IMR-90 (cell line): ENCODE measurements at regions not wholly inside any gene's neighbourhood (a gene's known extent, or its start where the extent isn't known, plus 50 kb on each side); places are given as distances from the start of the nearest gene placed in this dataset.

Experiments used
- ATAC-seq: fragments of 200-7000 bp; cut with Tn5 transposase; 2 replicates; pipeline ENCODE4 v1.9.1; 2020; ENCODE audit warnings: low read depth, mild to moderate bottlenecking, moderate library complexity
- BruUV-seq: library from RNA; stranded (reverse); fragments of 400-500 nt; replicated peaks from 2 replicates; lab custom pipeline; 2021; lab: Mats Ljungman, UMichigan
- CTCF ChIA-PET: fragments of 300-600 bp; formaldehyde crosslinking; extraction: SDS; loops from one replicate; lab custom pipeline; 2021; ENCODE audit warnings: antibody characterized with exemption; lab: Yijun Ruan, JAX
- POLR2A ChIA-PET: fragments of 300-600 bp; sonication (Branson Sonifier 250); formaldehyde crosslinking; loops from one replicate; lab custom pipeline; 2022; ENCODE audit warnings: antibody characterized with exemption; ENCODE audit not compliant: unreplicated experiment; lab: Charles Lee
- DNase-seq: peaks from one replicate; pipeline ENCODE4 v3.0.0; 2013
- H2AFZ ChIP-seq: replicated peaks from 2 replicates; pipeline ENCODE3; 2013; ENCODE audit warnings: low read length, mild to moderate bottlenecking; ENCODE audit not compliant: poor library complexity
- H2AK5ac ChIP-seq: 2 replicates; pipeline ENCODE4 v1.6.1; 2013; ENCODE audit warnings: low read depth, low read length, inconsistent platforms
- H2AK9ac ChIP-seq: replicated peaks from 2 replicates; pipeline ENCODE3; 2013; ENCODE audit warnings: mild to moderate bottlenecking, low read depth, low read length, moderate library complexity; ENCODE audit not compliant: poor library complexity
- H2BK120ac ChIP-seq: 2 replicates; pipeline ENCODE4 v1.6.1; 2013; ENCODE audit warnings: low read depth, low read length, inconsistent platforms
- H2BK15ac ChIP-seq: 3 replicates; pipeline ENCODE4 v1.6.1; 2013; ENCODE audit warnings: low read depth, low read length, inconsistent platforms
- H2BK20ac ChIP-seq: 2 replicates; pipeline ENCODE4 v1.6.1; 2013; ENCODE audit warnings: low read depth, mild to moderate bottlenecking, inconsistent platforms, low read length, moderate library complexity
- H2BK5ac ChIP-seq: 2 replicates; pipeline ENCODE4 v1.6.1; 2013; ENCODE audit warnings: mild to moderate bottlenecking, low read depth, low read length, inconsistent platforms; ENCODE audit not compliant: poor library complexity, severe bottlenecking
- H3K14ac ChIP-seq: replicated peaks from 2 replicates; pipeline ENCODE4 v1.6.1; 2013; ENCODE audit warnings: low read depth, low read length, inconsistent platforms
- H3K18ac ChIP-seq: 2 replicates; pipeline ENCODE4 v1.6.1; 2013; ENCODE audit warnings: low read depth, low read length, control low read depth
- H3K23ac ChIP-seq: 2 replicates; pipeline ENCODE4 v1.6.1; 2013; ENCODE audit warnings: low read depth, low read length, inconsistent platforms
- H3K27ac ChIP-seq: 2 replicates; pipeline ENCODE4 v1.5.1; 2013; ENCODE audit warnings: mild to moderate bottlenecking, control low read depth, low read length; ENCODE audit not compliant: insufficient read depth
- H3K27me3 ChIP-seq: 2 replicates; pipeline ENCODE4 v1.6.1; 2013; ENCODE audit warnings: low read length; ENCODE audit not compliant: control insufficient read depth, insufficient read depth
- H3K36me3 ChIP-seq: 2 replicates; pipeline ENCODE4 v1.6.1; 2013; ENCODE audit warnings: low read length, mixed read lengths; ENCODE audit not compliant: control insufficient read depth, insufficient read depth
- H3K4ac ChIP-seq: 2 replicates; pipeline ENCODE4 v1.6.1; 2013; ENCODE audit warnings: low read depth, low read length, inconsistent platforms
- H3K4me1 ChIP-seq: 2 replicates; pipeline ENCODE4 v1.6.1; 2013; ENCODE audit warnings: low read length, mixed read lengths; ENCODE audit not compliant: control insufficient read depth, insufficient read depth
- H3K4me2 ChIP-seq: 2 replicates; pipeline ENCODE4 v1.6.1; 2013; ENCODE audit warnings: low read depth, mild to moderate bottlenecking, control low read depth, low read length, moderate library complexity
- H3K4me3 ChIP-seq: 2 replicates; pipeline ENCODE4 v1.5.1; 2013; ENCODE audit warnings: low read depth, mild to moderate bottlenecking, control low read depth, low read length, moderate library complexity; ENCODE audit not compliant: insufficient read depth
- H3K56ac ChIP-seq: 2 replicates; pipeline ENCODE4 v1.6.1; 2013; ENCODE audit warnings: low read length, inconsistent platforms; ENCODE audit not compliant: insufficient read depth; ENCODE audit errors: extremely low read depth
- H3K79me1 ChIP-seq, 2 experiments: 2 replicates each; pipeline ENCODE4 v1.6.1; 2013; ENCODE audit warnings: low read length in 2 of 2, inconsistent platforms in 1 of 2, low read depth in 1 of 2
- H3K9ac ChIP-seq: 2 replicates; pipeline ENCODE4 v1.6.1; 2013; ENCODE audit warnings: low read depth, low read length, control low read depth
- H3K9me1 ChIP-seq: 2 replicates; pipeline ENCODE4 v1.6.1; 2013; ENCODE audit warnings: low read length, inconsistent platforms; ENCODE audit not compliant: insufficient read depth
- H3K9me3 ChIP-seq: 2 replicates; pipeline ENCODE4 v1.6.1; 2013; ENCODE audit warnings: low read length; ENCODE audit not compliant: control insufficient read depth, insufficient read depth
- H4K20me1 ChIP-seq: 2 replicates; pipeline ENCODE4 v1.6.1; 2013; ENCODE audit warnings: low read length, inconsistent platforms; ENCODE audit not compliant: insufficient read depth
- H4K5ac ChIP-seq: 2 replicates; pipeline ENCODE4 v1.6.1; 2013; ENCODE audit warnings: mild to moderate bottlenecking, low read depth, low read length, control low read depth
- H4K8ac ChIP-seq, 2 experiments: 2 replicates each; pipeline ENCODE4 v1.6.1; 2013; ENCODE audit warnings: low read depth in 2 of 2, low read length in 2 of 2, control low read depth in 1 of 2, inconsistent platforms in 1 of 2
- H4K91ac ChIP-seq: 2 replicates; pipeline ENCODE4 v1.6.1; 2013; ENCODE audit warnings: low read depth, low read length, inconsistent platforms; ENCODE audit not compliant: insufficient read depth
- BHLHE40 ChIP-seq: fragments of 150-350 bp; IDR thresholded peaks from 2 replicates; pipeline ENCODE4 v1.6.1; 2016; ENCODE audit warnings: mild to moderate bottlenecking, low read depth, low read length
- CTCF ChIP-seq: conservative IDR thresholded peaks from 2 replicates; pipeline ENCODE4 v1.5.1; 2012; ENCODE audit warnings: mild to moderate bottlenecking, low read depth, low read length, improper control_type of control experiment
- ELK1 ChIP-seq: fragments of 150-350 bp; IDR thresholded peaks from 2 replicates; pipeline ENCODE4 v1.6.1; 2016; ENCODE audit warnings: low read depth, mild to moderate bottlenecking, low read length, moderate library complexity, borderline replicate concordance
- FOS ChIP-seq: fragments of 150-350 bp; IDR thresholded peaks from 2 replicates; pipeline ENCODE4 v1.6.1; 2016; ENCODE audit warnings: low read depth, low read length
- MXI1 ChIP-seq: IDR thresholded peaks from 2 replicates; pipeline ENCODE4 v1.6.1; 2012; ENCODE audit warnings: low read depth, mild to moderate bottlenecking, low read length, moderate library complexity, borderline replicate concordance
- POLR2A ChIP-seq: IDR thresholded peaks from 2 replicates; pipeline ENCODE4 v1.6.1; 2012; ENCODE audit warnings: mild to moderate bottlenecking, low read depth, low read length
- RFX5 ChIP-seq: IDR thresholded peaks from 2 replicates; pipeline ENCODE4 v1.8.0; 2012; ENCODE audit warnings: low read depth, mild to moderate bottlenecking, low read length, moderate library complexity
- SMC3 ChIP-seq: fragments of 150-350 bp; IDR thresholded peaks from 2 replicates; pipeline ENCODE4 v1.6.1; 2016; ENCODE audit warnings: low read depth, mild to moderate bottlenecking, antibody characterized with exemption, low read length, moderate library complexity
- WGBS, 2 experiments: methylation state at CpG; one replicate each; pipeline versions ENCODE4 v1.1.5 to v1.1.7; 2013; ENCODE audit warnings: missing lambda C conversion rate in 2 of 2; ENCODE audit not compliant: insufficient read length in 1 of 2; ENCODE audit errors: extremely low coverage in 2 of 2; 5-methylcytosine and 5-hydroxymethylcytosine counted together
- dilution Hi-C: fragments of 300-500 bp; cut with HindIII; formaldehyde crosslinking; loops from one replicate; pipeline ENCODE4 v1.14.3; 2018; ENCODE audit warnings: low sequenced_read_pairs; ENCODE audit not compliant: unreplicated experiment
- in situ Hi-C: fragments of 300-500 bp; cut with MboI; formaldehyde crosslinking; loops from 3 replicates; pipeline ENCODE4 v1.14.3; 2019; ENCODE audit warnings: low sequenced_read_pairs, inconsistent platforms, mixed read lengths
- intact Hi-C: fragments of 100-400 bp; cut with micrococcal nuclease; formaldehyde crosslinking; loops from 2 replicates; pipeline ENCODE4 v1.10.0; 2022

- no peak for TF ChIP-seq CTCF
- no peak for TF ChIP-seq FOS
- TF ChIP-seq SMC3, result no peak
Observed at GRCh38 chr12:92068459-92068858, 77.2 kb downstream of the BTG1 start (continued).

GRCh38 chr12:92065639-92066038, 80.0 kb downstream of the BTG1 start:
- dilution Hi-C loops (no loop called here), in situ Hi-C loops (no loop called here), intact Hi-C loops (loop anchor here (10.0 kb wide), 1 partner anchor 251 kb away; no protein-coding TSS in a partner anchor)
- H2AFZ ChIP-seq, result no peak overlapping the region
- H2BK15ac ChIP-seq, result no peak overlapping the region
- peak overlapping the region; percentile 40; the same call in 1 of the 2 replicates for H2BK20ac ChIP-seq
- H4K20me1 ChIP-seq, result no peaks in the 10 kb centered on the region
- no peaks in the 10 kb centered on the region for H3K36me3 ChIP-seq
- no peak overlapping the region for H3K23ac ChIP-seq
- peak overlapping the region; percentile 54; the same call in 1 of the 2 replicates for H4K5ac ChIP-seq
- H3K9me3 ChIP-seq, result no peaks in the 10 kb centered on the region
- H3K9ac ChIP-seq, result no peak overlapping the region
- no peak overlapping the region for H2AK9ac ChIP-seq
- H4K8ac ChIP-seq, result no peak overlapping the region; a peak in 1 of 4 replicates
- peak overlapping the region; percentile 35; the same call in 1 of the 2 replicates for H3K18ac ChIP-seq
- H3K79me1 ChIP-seq, result peaks cover 0 to 9% of the 10 kb centered on the region in 2 experiments; a peak in 3 of 4 replicates
- peaks cover 4% of the 10 kb centered on the region for H3K9me1 ChIP-seq
- no peak overlapping the region for H3K56ac ChIP-seq
- H3K4ac ChIP-seq, result no peak overlapping the region; the same call in 1 of the 2 replicates
- H3K4me3 ChIP-seq, result no peak overlapping the region
- H3K4me2 ChIP-seq, result no peak overlapping the region
- ChIA-PET CTCF (no interaction called here), POLR2A (no interaction called here)
- WGBS, 2 experiments, result 83% methylated on average over 2 of the region's 2 CpGs; no CpG with 5 or more reads in 1 of the 2 experiments
- peak overlapping the region; percentile 26; the same call in 1 of the 2 replicates for H2BK120ac ChIP-seq
- H3K27me3 ChIP-seq, result no peaks in the 10 kb centered on the region
- no peak overlapping the region for H4K91ac ChIP-seq
- ATAC-seq, result no peak
- H3K14ac ChIP-seq, result no peak overlapping the region
- no peak overlapping the region for H2AK5ac ChIP-seq
- no TSS peak for BruUV-seq
- no peak for DNase-seq
- H2BK5ac ChIP-seq, result peak overlapping the region; percentile 61
- TF ChIP-seq MXI1 (no peak), RFX5 (no peak), ELK1 (no peak), CTCF (no peak), POLR2A (no peak), BHLHE40 (no peak)
- H3K27ac ChIP-seq, result no peak overlapping the region
- H3K4me1 ChIP-seq, result peaks cover 10% of the 10 kb centered on the region
